HS-27A (cell line): ENCODE measurements at regions not wholly inside any gene's neighbourhood (a gene's known extent, or its start where the extent isn't known, plus 50 kb on each side); places are given as distances from the start of the nearest gene placed in this dataset.
"Not testable (repeated sequence)": the region's sequence is repeated elsewhere in the genome, so short reads cannot be mapped to it uniquely, and the experiment has no call there.

ENCODE experiments used
- DNase-seq: peaks from one replicate; pipeline ENCODE4 v3.0.0-alpha.2; 2012; ENCODE audit warnings: low read depth, missing footprints

DNA sequence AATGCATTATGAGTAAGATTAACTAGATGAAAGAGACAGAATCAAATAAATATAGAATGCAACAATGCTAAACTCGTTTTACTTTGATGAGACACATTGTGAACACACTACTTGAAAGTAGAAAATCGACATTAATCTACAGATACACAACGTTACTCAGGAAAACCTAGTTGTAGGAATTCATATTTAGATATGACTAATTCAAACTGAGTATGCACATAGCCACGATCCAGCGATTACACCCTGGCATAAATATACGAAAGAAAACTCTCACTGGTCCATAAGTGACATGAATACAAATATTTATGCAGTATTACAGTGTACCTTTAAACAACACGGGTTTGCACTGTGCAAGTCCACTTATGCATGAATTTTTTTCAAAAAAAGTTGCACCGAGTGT, 485.6 kb downstream of the TMX3 start:
- DNase-seq = no peak

DNA sequence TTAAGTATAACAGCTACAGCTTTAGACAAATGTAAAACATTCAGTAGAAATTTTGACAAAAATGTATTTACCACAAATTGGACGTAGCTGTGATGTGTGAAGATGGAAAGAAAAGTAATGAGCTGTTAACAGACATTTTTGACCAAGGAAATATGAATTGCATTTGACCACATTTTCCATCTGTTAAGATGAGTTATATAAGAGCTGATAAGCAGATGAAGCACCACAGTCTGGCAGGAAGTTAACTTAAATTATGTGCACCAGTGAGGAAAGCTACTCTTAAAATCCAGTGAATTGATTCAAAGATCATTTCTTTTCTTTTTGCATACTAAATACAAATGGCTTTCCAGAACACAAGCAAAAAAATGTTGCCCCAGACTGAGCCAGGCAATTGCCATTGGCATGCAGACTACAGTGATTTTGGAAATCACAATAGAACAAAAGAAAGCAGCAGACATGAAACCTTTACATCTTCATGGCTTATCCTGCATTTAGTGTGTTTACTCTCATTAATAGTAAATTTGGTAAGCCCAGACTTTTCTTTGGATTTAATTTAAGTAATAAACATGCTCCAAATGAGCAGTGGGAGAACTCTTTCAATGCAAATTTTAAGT, 493.7 kb downstream of the TMX3 start:
- no peak for DNase-seq

DNA sequence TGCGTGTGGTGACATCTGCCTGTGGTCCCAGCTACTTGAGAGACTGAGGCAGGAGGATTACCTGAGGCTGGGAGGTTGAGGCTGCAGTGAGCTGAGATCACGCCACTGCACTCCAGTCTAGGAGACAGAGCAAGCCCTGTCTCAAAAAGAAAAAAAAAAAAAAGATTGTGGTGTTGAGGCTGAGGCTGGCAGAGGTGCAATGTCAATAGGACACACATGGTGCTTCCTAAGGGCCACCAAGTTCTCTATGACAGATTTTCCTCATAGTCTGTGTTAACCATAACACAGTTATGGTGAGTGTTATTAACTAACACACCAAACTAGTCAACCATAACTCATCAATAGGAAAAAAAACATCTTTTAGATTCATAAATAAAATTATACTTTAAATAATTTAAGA, 494.4 kb downstream of the TMX3 start:
- DNase-seq = no peak

DNA sequence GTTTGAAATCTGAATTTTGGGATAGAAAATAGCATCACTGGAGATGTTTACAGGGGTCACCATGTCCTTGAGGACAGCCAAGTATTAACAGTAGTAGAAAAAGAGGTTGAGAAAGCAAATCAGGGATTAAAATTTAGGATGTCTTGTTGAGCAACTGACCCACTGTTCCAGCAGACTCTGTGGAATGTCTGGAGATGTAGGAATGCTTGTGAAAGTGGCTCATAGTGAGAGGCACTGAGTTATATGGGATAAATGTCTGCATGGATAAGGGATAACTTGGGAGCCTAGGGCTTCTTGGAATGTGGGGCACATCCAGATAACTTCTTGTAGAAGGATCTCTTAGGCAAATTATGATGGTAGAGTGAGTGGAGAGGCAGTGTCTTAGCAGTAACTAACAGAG, 495.0 kb downstream of the TMX3 start:
- no peak for DNase-seq

DNA sequence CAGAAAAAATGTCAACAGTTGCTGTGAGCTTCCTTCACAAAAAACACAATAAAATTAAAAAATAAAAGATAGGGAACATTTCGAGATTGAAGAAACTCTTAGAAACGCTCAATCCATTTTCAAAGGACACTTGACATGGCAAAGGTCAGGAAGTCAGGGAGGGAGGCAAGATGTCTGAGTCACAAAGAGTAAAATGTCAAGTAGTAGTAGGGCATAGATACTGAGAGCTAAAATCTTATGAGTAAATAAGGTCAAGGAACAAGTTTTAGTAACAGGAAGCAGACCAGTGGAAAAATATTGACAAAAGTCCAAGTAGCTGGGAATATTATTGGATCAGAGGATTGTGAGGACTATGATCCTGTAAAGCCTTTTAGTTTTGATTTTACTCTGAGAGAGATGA, 495.6 kb downstream of the TMX3 start:
- no peak for DNase-seq

DNA sequence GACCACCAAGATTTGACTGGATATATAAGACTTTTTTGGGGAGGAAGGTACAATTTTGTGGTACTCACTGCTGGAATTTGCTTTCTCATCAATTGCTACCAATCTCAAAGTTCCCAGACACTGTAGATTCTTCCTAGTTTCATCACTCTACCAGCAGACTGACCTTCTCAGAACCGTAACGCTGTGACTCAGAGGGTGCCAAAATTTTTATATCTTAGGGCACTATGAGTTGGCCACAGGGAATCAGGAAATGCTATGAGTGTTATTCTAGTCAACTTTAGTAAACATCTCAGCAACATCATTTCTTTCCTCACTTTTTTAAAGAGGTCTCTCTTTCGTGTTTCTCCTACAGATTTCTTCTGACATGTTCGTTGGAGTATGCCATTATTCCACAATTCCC, 499.0 kb downstream of the TMX3 start:
- DNase-seq = peak; percentile 74

DNA sequence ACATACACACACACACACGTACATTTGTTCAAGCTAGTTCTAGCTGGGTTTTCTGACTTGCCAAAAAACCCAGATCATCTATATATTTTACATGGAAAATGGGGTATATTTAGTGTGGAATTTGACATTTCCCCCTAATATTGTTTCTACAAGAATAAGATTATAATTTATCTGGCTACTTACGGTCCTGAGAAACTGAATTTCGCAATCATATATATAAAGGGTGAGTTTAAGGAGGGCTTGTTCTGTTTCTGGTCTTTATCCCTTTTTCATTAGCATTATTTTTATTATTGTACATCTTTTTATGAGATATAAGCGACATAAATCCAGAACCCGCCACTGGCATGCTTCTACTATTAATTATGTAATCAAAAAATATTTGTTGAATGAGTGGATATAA, 528.9 kb downstream of the TMX3 start:
- no peak for DNase-seq

DNA sequence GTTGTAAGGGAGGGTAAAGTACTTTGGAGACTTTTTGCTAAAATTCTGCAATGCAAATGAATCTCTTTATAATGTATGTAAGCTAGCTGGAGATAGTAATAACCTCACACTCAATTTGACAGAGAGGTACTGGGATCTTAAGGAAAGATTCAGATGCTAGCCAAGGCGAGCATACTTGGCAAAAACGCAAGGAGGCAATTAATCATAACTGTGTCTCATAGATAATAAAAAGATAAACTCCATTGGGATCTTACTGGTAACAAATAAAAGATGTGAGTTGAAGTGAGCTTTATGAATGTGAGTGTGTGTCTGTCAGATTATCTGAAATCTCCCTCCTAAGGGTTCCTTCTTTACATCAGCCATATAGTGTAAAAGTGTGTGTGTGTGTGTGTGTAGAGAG, 533.0 kb downstream of the TMX3 start:
- DNase-seq = no peak

DNA sequence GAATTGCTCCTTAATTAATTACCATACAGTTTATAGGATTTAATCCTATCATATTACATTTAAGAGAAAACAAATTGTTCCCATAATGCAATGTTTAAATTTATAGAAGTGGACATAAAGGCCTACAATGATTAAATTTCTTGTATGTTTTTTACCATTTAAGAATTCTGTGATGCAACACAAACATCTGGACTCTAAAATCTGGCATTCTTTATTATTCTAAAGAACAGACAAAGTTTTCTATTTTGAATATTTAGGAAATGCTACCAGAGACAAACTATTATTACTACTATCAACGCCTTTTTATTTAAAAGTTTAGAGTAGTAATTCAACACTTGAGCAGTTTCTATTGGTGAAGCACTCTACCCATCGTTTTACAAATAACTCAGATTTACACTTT, 535.1 kb downstream of the TMX3 start:
- DNase-seq = no peak

DNA sequence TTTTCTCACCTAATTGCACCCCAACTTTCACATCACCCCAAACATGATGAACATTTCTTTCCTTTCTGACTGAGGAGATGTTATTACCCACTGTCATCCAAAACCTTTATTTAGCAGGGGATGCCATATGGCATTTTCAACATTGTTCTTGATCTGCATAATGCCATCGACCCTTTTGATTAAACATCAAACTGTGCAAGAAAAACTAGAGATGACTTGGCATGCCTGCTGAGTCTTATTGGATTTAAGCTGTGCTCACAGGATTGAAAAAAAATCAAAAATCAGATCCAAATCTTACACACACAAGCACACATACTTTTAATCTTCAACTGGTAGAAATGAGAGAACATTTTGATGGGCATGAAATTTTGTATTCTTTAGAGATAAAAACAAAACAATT, 536.0 kb downstream of the TMX3 start:
- DNase-seq = no peak

DNA sequence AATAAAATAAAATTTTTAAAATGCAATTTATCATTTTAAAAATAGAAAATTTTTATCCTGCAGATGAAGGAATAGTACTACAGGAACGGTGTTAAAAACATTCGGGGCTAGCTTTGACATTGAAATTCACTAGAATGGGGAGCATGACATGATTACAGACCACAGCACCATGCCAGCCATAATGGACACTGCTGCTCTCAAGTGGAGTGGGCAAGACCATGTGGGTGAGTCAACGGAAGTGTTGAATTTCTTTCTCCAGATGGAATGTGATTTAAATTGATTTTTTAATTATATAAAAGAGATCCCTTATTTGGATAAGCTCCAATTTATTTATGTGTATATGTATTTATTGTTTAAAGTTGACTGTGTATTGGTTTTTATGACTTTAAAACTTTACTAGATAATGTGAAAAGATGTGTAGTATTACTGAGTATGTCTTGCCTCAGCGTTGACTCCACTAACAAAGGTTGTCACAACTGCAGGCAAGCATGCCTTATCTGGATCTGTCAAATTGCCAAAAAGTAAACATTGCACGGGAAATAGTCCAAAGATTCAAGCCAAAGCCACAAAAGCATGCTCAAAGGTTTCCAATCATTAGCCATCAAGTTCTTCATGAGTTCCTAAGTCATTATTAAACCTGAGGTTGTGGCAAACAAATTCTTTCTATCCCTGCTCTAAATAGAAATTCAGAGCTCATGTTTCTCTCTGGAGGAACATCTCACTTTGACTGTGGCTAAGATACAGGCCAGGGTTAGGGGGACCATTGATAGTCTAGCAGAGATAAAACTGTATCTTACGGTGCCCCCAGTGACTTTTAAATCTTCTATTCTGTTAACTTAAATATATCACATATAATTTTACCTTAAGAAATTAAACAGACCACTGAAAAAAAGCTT, 536.9 kb downstream of the TMX3 start:
- peak; percentile 96 for DNase-seq

DNA sequence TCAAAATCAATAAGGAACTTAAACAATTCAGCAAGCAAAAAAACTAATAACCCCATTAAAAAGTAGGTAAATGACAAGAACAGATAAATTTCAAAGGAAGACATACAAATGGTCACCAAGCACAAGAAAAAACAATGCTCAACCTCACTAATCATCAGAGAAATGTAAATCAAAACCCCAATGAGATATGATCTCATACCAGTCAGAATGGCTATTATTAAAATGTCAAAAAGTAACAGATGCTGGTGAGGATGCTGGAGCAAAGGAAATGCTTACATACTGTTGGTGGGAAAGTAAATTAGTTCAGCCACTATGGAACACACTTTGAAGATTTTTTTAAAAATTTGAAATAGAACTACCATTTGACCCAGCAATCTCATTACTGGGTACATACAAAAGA, 538.0 kb downstream of the TMX3 start:
- no peak for DNase-seq

DNA sequence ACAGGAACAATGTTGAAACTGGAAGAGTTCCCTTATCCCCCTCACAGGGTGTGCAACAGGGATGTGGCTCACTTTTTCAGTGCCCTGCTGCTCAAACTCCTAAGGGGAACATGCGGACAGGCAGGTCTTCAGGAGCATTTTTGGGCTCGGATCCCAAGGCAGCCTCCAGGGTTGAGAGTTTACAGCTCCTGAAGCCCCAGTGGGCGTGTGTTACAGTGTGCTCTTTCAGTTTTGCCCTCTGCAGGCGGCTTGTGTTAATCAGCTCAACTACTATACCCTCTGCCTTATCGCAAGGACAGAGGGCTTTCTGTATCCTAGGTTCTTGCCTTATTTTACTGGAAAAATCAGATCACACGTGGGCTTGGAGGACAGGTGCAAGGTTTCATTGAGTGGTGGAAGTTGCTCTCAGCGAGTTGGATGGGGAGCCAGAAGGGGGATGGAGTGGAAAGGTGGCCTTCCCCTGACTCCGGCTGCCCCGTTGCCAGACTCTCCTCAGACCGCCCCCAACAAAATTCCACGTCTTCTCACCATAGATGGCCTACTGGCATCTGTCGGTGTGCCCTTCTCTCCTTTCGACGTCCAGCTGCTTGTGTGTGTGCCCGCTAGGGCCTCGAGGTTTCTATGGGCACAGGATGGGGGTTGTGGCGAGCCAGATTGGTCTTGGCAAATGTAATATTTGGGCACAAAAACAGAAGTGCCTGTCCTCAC, 541.9 kb downstream of the TMX3 start:
- DNase-seq = no peak

DNA sequence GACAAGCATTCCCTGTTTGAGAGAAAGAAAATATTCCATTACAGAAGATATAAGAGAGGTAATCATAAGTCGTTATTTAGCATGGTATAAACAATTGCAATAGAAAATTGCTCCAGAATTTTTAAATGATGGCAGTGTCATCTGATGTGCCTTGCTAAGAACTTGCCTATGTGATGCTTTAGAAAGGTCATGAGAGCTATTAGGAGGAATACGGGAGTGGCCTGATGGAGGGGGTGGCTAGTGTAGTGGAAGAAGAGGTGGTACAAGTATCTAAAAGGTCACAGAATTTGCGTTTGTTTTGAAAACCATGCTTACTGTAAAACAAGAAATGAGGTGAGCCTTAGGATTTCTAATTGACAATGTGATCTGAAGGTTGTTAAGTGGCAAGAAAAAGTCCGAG, 550.0 kb downstream of the TMX3 start:
- no peak for DNase-seq

DNA sequence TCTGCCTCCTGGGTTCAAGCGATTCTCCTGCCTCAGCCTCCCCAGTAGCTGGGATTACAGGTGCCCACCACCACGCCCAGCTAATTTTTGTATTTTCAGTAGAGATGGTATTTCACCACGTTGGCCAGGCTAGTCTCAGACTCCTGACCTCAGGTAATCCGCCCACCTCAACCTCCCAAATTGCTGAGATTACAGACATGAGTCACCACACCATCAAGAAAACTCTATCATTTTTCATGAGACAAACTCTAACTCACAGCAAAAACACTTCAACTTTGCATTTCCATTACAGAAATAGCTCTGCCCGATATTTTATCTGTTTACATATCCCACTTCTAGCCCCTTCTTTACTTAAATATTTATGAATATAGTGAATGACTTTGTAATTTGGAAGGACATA, 561.1 kb downstream of the TMX3 start:
- not testable (repeated sequence) for DNase-seq

DNA sequence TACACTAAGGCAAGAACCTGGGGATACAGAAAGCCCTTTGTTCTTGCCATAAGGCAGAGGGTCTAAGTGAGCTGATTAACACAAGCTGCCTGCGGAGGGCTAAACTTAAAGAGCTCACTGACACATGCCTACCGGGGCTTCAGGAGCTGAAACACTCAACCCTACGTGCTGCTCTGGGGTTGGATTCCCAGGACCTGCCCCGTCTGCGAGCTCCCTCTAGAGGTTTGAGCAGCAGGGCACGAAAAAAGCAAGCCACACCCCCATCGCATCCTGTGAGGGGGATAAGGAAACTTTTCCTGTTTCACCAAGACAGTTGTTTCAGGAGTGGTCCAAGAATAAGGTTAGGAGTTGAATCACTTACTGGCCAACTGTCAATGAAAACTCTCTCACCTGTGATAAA, 562.1 kb downstream of the TMX3 start:
- DNase-seq = no peak

DNA sequence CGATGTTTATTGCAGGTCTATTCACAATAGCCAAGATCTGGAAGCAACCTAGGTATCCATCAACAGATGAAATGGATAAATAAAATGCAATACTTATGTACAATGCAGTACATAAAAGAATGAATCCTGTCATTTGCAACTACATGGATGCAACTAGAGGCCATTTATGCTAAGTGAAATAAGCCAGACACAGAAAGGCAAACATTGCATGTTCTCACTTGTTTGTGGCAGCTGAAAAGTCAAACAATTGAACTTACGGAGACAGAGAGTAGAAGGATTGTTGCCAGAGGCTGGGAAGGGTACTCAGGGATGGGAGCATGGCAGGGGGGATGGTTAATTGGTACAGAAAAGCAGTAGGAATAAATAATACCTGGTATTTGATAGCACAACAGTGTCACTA, 563.9 kb downstream of the TMX3 start:
- DNase-seq = no peak

DNA sequence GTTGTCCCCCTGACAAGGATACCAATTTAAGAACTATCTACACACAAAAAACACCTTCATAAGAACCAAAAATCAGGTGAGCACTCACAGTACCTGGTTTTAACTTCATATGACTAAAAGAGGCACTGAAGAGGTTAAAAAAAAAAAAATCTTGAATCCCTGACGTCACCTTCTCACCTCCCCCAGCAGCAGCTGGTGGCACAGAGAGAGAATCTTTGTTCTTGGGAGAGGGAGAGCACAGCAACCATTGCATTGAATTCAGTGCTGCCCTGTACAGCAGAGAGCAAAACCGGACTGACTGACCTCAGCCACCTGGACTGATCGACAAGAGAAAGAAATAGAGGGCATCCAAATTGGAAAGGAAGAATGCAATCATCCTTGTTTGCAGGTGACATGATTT, 566.0 kb downstream of the TMX3 start:
- no peak for DNase-seq

DNA sequence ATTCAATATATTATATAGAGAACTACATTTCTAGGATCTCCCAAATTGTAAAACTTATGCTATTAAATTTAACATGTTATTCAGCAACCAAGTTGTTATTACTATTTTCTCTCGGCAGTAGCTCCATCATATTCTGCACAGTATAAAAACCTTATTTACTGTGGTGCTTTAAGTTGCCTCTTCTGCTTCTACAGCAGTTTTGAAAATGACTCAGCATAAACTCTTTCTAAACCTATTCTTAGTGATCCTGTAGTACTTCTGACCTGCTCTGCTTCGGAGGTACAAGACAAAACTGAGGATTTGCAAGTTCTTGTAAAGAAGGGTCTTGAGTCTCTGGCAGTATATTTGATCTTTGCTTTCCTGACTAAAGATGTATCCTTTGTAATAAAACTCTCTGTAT, 567.2 kb downstream of the TMX3 start:
- DNase-seq = no peak

DNA sequence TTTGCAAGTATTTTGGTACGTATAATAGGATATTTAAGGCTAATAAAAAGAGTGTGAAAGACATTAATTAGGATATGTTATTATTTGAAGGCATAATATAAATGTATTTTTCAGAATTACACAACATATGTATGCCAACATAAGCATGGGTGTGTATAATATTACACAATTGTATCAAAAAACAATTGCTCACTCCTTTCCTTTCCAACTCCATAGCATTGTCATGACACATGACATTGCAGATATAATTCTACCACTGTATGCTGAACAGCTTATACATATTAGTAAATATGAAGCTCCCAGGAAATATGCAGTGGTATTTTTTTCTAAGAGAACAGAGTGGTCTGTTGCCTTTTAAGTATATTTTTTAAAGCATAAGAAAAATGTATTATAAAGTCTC, 593.1 kb downstream of the TMX3 start:
- no peak for DNase-seq

DNA sequence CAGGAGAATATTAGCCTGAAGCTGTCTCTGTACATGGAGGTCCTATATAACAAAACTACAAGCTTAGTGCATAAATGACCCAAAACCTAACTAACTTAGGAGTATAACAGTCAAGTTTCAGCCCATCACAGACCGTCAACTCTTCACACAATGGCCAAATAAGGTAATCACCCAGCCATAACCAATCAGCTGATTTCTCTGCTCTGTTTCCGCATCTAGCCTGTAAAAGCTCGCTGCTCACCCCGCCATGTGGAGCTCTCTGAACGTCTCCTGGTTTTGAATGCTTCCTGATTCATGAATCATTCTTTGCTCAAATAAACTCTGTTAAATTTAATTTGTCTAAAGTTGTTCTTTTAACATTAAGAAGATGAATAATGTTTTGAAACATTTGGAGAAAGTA, 593.6 kb downstream of the TMX3 start:
- DNase-seq = no peak

DNA sequence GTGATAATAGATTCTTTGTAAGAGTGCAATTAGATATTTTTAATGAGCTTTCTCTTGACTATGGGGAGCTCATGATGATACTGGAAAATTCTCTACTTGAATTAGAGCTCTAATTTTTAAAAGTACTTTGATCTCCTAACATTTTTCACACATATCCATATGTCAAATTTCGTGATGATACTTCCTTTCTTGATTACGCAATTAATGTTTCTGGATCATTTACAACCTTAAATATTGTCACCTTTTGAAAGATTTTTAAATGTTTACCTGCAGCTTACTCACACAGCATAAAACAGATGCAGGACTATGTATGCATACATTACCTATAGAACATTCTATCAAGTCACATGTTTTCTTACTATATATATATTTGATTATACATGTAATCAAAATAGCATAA, 598.5 kb upstream of the DSEL start:
- no peak for DNase-seq

DNA sequence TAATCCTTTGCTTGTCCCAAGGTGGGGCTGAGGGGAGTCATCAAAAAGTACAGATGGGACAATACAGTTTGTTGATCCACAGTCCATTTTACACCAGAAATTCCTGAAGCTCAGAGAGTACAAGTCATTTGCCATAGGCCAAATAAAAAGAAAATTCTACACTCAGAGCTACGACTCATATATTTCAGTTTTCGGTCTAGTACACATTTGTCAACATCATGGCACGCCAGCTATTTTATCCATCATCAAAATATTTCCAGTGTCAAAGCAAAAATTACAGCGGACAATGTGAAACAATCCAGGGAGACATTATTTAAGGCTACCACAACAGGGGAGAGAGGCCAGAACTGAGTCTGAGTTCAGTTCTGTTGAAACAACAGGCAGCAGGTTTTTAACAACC, 587.5 kb upstream of the DSEL start:
- DNase-seq = no peak
